NCI-H187 treated with DMSO at 0.1 percent for 48 hours (cell line): ENCODE measurements at regions not wholly inside any gene's neighbourhood (a gene's known extent, or its start where the extent isn't known, plus 50 kb on each side); places are given as distances from the start of the nearest gene placed in this dataset.

Experiments
- DNase-seq: peaks from one replicate; lab custom pipeline; 2025; lab: John Stamatoyannopoulos, UW

DNA sequence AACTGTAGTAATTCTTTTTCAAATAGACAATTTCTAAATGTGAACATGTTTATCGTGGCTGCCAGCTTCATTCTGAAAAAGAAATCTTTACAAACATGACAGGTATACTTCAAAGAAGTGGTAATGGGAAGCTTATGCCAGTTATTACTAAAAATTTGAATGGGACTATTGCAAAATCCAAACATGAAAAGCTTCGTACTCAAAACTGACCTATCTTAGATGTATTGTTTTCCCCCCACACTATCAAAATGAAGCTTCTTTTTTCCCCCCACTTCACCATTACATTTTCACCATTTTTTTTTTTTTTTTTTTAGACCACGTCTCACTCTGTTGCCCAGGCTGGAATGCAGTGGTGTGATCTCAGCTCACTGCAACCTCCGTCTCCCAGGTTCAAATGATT, 50.4 kb upstream of the SERTAD2 start:
- no peak for DNase-seq

DNA sequence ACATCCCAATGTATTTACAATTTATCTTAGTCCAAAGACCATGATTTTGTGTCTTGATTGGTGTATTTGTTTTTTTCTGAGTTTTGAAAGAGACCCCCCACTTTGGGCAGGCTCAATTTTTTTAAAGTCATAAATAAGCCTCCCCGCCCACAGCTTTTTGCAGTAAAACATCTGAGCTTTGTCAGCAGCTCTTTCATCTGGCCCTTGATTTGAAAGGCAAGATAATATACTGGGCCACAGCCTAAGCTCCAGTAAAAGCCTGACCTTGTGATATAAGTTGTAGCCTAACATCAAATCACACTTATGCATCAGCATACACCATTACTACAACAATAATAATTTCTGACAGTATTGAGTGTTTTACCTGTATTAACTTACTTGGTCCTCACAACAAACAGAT, 51.3 kb upstream of the SERTAD2 start:
- DNase-seq, result no peak

DNA sequence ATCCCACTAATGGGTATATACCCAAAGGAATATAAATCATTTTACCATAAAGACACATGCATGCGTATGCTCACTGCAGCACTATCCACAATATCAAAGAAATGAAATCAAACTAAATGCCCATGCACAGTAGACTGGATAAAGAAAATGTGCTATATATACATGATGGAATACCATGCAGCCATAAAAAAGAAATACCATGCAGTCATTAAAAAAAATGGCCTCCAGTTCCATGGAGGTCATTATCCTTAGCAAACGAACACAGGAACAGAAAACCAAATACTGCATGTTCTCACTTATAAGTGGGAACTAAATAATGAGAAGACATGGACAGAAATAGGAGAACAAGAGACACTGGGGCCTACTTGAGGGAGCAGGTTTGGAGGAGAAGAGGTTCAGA, 53.6 kb upstream of the SERTAD2 start:
- no peak for DNase-seq

DNA sequence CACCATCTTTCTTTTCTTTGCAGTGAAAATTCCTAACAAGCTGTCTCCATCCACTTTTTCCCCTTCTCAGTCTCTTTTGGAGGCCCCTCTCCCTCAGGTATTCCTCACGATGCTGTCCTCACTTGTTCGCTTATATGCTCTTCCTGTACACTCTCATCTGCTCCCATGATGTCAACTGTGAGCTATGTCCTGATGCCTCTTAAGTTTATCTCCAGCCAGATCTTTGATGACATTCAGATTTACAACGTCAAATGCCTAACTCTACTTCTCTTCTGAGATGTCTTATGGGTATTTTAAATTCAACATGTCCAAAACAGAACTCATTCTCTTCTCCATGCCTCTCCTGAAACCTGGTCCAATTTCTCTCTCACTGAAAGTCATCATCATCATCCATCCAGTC, 55.1 kb upstream of the SERTAD2 start:
- no peak for DNase-seq

DNA sequence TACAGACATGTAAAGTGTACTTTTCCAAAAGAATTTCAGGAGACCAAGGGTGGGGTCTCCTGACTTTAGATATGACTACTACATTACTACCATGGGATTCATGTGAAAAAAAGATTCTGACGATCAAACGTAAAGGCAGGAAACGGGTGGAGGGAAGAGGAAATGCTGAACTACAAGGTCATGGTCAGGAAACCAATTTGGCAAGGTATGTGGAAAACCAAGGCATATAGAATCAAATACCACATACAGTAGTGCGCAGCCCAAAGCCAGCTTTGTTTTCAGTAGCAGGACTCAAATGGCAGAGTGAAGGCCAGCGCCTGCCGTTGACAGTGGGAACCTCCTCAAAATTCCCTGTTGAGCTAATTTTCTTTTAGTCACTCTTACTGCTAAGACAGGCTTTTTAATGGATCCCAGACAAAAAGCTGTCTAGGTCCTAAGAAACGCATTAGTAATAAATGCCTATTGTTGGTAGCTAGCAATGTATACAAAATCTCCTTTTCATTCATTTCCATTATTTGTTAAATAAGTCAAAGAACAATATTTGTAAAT, 57.6 kb upstream of the SERTAD2 start:
- DNase-seq, result no peak

DNA sequence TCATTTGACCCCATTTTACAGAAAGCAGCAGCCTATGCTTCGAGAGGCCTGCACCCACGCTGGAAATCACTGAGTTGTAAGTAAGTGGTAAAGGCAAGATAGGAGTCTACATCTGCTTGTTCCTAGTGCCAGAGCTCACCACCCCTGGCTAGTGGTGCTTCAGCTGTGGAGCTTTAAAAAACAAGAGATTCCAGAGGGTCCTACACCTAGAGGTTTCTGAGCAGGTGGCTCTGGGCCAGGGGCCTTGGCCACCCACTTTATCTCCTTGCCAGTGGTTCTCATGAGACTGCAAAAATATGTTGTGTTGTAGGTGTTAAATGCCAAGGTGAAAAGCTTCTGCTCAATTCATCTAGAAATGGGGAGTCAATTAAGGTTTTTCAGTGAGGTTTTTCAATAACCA, 60.0 kb upstream of the SERTAD2 start:
- no peak for DNase-seq

DNA sequence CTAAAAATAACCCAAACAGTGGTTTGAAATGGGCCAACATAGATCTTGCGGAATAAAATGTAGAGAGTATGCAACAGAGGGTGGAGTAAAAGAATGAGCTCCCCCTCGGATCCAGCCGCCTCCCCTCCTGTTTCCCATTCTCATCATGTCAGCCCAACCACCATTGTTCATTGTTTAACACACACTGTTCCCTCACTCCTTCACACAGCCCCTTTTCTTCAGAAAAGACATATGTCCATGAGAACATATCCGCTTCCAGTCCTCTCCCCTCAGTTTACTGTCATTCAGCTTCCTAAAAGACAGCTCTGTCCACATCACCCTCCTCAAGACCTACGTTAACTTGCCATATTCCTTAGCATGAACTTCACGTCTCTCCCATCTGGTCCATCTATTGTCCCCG, 62.9 kb upstream of the SERTAD2 start:
- DNase-seq, result no peak

DNA sequence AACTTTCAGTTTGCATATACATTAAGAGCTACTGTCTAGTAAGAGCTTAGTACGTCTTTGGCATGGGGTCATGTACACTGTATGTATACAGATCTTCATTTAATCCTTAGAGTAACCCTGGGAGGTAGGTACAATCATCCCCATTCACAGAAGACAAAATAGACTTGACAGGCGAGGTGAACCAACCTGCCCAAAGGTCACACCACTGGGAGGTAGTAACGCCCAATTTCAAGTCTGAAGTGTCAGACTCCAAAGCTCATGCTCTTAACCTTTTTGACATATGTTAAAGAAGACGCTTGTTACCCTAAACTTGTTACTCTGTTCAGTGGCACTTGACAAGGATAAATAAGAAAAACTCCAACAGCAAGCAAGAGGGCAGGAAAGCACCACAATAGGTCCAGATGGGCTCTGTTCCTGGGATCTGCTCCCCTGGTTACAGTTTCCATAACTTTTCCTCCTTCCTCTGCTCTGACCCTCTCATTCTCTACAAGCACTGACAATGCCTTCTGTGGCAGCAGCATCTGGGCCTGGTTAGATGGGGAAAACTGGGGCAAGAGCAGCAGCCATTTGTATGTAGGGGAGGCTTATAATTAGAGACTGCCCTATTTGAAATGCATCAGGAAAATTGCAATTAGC, 64.7 kb upstream of the SERTAD2 start:
- DNase-seq, result no peak

DNA sequence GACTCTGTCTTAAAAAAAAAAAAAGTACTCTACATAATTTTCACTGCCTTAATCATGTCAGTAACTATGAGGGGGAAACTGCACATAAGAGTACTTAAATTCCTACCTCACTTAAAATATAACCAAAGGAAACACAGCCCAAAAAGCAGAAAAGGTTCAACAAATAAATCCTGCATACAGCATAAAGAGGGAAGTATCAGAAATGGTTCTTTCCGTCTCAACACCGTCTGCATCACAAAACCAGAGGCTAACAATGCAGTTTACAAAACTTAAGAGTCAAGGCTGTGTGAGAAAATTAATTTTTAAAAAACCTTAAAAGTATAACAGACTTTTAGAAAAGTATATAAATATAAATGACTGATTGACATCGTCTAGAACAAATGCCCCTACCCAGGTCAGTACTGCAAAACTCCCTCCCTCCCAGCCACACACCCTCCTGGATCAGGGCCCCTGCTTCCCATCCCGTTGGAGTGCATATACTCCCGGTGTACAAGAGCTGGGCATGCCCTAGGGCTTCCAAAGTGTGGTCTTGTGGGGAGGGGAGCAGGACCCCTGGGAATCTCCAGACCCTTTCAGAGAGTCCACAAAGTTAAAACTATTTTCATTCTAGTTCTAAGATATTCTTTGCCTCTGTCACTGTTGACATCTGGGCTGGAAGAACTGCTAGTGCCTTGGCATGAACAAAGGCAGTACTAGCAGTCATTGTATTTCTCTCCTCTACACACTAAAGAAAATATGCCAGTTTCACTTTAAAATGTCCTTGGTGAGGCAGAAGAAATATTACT, 67.0 kb upstream of the SERTAD2 start:
- DNase-seq, result no peak

DNA sequence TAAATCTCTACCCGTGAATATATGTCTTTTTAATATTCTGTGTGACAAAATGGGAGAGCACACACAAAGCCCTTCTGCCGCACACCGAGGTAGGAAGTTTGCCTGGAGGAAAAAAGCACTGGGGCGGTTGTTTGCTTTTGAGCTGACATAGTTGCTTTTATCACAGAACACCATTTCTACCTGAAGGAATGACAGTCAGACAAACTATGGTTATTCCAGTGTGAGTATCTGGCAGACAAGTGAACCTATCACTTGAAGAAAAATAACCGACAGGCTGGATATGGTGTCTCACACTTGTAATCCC, 67.6 kb upstream of the SERTAD2 start:
- DNase-seq, result no peak

DNA sequence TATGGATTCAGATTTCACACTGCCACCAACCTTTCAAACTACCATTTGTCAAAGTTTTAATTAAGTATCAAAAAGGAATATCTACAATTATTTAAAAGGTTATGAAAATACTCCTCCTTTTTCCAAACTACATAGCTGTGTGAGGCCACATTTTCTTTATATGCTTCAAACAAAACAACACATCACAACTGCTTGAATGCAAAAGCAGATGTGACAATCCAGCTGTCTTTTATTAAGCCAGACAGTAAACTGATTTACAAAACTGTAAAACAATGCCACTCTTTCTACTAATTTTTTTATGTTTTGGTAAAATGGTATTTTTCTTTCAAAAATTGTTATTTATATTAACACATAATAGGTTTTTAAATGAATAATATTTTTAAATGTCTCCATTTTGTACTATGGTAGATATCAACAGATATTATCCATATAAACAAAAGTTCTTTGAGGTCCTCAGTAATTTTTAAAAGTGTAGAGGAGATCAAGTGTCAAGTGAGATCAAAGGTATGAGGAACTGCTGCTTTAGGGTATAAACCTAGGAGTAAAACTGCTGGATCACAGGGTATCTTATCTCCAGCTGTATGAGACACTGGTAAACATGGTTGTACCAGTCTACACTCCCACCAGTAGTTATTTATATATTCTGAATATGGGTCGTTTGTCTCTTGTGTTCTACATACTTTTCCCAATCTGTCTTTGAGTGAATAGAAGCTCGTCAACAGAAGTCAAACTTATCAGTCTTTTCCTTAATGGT, 68.8 kb upstream of the SERTAD2 start:
- no peak for DNase-seq

DNA sequence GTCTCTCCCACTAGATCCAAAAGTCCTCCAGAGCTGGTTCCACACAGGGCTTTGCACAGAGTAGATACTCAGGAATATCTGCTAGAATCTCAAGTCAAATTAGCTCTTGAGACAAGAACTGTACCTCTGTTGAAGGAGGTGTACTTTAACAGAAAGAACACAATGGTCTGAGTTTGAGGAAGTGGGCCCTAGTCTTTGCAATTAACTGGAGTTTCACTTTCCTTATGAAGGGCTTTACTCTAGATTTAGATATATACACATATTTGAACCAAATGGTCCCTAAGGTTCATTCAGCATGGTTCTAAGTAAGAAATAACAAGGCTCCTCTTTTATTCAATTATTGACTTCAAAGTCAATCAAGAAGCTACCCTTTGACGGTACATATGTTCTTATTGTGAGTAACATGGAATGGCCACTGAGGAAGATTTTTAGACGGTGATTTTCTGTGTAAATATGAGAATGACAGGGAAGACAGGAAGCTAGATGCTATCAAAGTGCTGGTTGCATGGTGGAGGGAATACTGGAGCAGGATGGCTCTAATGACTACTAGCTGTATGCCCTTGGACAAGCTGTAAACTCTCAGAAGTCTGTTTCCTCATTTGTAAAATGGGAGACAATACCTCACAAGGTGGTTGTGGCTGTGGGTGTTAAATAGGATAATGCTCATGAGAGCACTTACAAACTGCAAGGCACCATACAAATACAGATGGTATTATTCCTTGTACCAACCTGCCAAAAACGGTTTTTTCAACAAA, 73.5 kb upstream of the SERTAD2 start:
- DNase-seq, result no peak

DNA sequence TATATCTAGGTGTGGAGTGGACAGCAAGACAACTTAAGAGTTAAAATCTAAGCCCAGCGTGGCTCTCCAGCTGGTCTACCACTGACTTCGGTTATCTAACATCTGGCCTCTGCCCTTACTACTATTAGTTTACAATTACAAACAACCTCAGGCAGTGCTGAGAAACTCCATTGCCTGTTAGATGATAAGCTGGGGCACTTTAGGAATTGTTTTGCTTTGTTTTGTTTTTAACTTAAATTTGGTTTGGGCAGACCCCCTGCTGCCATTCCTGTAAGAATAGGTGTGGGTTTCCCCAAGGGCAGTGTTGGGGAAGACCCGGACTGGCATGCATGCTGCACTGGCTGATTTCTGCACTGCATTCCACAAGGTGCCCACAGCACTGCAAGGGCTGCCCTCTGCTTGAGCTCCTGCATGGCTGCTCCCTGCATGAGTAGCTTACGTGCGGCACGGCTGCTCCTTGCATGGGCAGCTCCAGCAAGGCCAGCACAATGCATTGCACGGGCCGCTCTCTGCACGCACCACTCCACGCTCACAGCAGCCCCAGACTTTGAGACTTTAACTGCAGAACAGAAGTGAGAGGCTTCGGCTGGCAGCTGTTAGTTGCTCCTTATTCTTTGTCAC, 74.2 kb upstream of the SERTAD2 start:
- no peak for DNase-seq

DNA sequence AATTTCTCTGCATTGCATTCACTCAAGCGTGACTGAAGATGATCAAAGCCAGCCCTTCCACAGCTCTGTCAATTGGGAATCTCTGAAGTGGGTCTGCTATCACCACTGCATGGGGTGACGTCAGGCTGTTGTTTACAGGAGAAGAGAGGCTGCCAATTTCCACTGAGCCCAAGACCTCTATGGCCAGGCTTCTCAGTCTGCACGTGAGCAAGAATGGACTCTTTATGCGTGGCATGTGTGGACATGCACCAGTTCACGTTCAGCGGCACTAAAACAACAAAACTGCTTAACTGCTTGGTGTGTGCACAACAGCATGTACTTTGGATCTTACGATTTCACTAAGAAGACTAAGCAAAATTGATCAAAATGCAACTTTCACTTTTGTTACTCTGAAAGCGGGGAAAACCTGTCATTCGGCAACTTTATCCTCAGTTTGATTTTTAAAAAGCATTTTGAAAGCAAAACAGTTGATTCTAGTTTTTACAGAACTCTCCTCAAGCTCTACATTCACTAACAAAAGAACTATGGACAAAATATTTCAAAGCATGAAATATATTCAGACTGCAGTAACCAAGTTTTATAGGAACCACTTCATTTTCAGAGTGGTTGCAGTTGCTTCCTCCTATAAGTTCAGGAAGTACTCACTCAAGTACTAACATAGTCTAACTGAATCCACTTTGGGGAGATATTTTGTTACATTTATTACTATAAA, 77.0 kb upstream of the SERTAD2 start:
- peak; percentile 70 for DNase-seq

DNA sequence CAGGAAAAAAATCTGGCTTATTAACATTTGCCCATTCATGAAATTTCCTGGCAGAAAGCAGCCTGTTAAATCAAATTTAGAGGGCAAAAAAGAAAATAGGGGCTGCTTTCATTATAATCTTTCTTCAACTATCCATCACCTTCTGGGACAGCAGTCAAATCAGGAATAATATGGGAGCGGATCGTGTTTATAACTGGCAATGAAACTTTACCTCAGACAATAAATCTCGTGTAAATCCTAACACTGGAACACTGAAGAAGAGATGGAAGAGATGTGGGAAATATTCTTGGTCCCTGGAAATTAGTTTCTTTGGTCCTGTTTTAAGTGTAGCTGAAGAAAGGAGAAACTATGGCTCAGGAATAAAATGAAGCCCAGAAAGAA, 77.5 kb upstream of the SERTAD2 start:
- DNase-seq, result no peak

DNA sequence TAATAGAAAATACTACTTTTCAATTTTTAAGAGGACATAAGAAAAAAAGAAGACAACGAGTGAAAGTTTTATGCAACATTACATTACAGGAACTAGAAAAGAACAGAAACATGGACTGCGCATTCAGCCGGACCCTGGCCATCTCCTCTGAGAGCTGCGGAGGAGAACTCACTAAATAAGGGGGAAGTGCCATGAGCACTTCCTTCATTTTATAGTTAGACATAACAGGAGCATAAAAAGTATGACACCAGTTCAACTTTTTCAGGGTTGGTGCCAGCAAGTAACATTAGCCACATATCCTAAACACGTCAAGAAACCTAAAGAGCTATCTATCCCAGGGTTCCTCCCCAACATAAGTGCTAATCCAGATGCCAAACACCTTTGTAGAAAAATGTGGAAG, 78.0 kb upstream of the SERTAD2 start:
- no peak for DNase-seq

DNA sequence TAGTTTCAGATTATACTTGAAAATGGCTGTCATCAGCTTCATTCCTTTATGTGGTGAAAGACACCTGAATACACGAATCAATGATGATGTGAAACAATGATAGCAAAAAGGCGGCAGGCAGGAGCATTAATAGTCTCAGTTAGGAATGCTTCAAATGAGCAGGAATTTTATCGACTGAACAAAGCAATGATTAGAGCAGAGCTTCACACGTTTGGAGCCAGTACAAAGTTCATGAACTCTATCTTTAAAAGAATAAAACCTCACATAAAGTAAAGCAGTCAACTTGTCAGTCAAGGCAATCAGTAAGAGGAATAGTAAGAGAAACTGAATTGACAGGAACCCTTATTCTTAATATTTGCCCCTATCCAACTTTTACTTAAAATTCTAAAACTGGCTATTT, 78.4 kb upstream of the SERTAD2 start:
- no peak for DNase-seq

DNA sequence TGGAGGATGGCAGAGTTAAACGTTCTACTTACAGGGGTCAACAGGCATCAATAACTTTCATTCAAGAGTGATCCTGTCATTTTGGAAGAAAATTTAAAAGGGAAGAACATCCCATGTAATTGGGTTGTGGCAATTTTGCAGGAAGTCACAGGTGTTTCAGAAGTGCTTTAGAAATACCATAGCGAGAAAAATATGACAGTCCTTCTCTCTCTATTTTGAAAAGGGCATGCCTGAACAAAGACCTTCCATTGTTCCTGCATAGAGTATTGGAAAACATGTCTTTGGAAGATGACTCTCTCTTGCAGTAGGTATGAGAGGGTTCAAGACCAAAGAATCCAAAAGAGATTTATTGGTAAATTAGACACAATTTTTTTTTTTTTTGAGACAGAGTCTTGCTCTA, 81.8 kb upstream of the SERTAD2 start:
- DNase-seq, result no peak

DNA sequence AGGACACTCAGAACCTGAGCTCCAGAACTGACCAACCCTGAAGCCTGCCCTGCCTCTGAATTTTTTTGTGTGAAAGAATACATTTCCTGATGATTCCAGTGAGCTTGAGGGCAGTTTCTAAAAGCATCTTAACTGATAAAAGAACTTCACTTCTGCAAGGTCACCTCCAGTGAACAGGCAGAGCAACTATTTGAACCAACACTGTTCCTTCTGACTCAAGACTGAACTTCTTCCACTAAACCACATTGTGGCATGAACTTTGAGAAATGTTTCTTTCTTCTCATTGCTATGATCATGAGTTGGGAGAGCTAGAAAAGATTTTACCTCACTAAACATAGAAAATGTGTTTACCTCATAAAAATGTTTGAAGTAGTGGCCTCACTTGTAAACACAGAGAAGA, 83.8 kb upstream of the SERTAD2 start:
- DNase-seq, result no peak

DNA sequence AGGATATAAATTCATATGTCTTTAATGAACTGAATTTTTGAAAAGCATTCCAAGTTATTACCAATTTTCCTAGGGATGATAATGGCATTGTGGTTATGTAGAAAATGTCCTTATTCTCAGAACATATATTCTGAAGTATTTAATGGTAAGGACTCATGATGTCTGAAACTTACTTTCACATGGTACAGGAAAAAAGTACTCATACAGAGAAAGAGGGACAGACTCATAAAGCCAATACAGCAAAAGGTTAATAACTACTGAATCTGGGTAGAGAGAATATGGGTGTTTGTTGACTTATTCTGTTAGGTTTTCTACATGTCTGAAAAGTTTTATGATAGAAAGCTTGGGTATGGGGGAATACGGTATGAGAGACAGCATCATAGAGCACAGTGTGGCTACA, 84.3 kb upstream of the SERTAD2 start:
- DNase-seq, result no peak

DNA sequence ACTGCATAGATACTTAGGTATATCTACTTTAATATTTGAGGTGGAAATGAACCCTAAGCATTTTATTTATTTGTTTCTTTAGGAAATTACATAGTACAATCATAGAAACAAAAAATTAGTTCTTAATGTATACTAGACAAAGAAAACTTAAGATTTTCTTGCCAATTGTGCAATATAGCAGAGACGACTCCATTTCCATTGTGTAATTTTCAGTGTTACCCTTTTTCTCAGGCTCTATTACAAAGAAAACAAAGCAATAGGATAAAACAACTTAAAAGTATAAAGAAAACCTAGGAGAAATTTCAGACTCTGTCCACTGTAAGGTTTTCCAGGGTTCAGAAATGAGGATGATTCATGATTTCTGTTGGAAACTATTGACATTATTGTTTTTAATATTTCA, 89.0 kb upstream of the SERTAD2 start:
- DNase-seq, result no peak
